Endothelial cell of umbilical vein (primary cell): ENCODE measurements at regions not wholly inside any gene's neighbourhood (a gene's known extent, or its start where the extent isn't known, plus 50 kb on each side); places are given as distances from the start of the nearest gene placed in this dataset.

ENCODE experiments used
- BruUV-seq: library from RNA; stranded (reverse); fragments of 400-500 nt; replicated peaks from 2 replicates; lab custom pipeline; 2021; lab: Mats Ljungman, UMichigan
- CTCF ChIA-PET: fragments of 300-600, 350-600 bp; sonication (Branson Sonifier 250); formaldehyde crosslinking; loops from one replicate; lab custom pipeline; 2021; ENCODE audit warnings: antibody characterized with exemption, inconsistent platforms; lab: Charles Lee
- POLR2A ChIA-PET: fragments of 300-600, 350-600 bp; sonication (Branson Sonifier 250); formaldehyde crosslinking; loops from one replicate; lab custom pipeline; 2021; ENCODE audit warnings: antibody characterized with exemption, inconsistent platforms; lab: Charles Lee
- DNase-seq: peaks from one replicate; pipeline ENCODE4 v3.0.0-alpha.2; 2011; ENCODE audit warnings: low read depth, low spot score
- FAIRE-seq: peaks from 2 replicates; lab custom pipeline; 2011; peaks lifted over from hg19 to GRCh38; lab: Jason Lieb, UNC
- H2AFZ ChIP-seq: 2 replicates; pipeline ENCODE4 v1.6.0; 2012; ENCODE audit warnings: low read depth, low read length, control low read depth, inconsistent platforms
- H3K27ac ChIP-seq: 2 replicates; pipeline ENCODE4 v1.5.1; 2011; ENCODE audit warnings: low read depth, mild to moderate bottlenecking, control low read depth, low read length, moderate library complexity; ENCODE audit not compliant: insufficient read depth
- H3K27me3 ChIP-seq, 2 experiments: 2 replicates each; pipeline versions ENCODE4 v1.6.0 to v1.6.1; 2011; ENCODE audit warnings: low read length in 2 of 2, mixed read lengths in 1 of 2; ENCODE audit not compliant: control insufficient read depth in 2 of 2, insufficient read depth in 2 of 2
- H3K36me3 ChIP-seq, 2 experiments: 2 replicates in 1 of 2; 3 replicates in 1 of 2; pipeline ENCODE4 v1.5.1; 2011; ENCODE audit warnings: low read length in 2 of 2, mild to moderate bottlenecking in 1 of 2, moderate library complexity in 1 of 2; ENCODE audit not compliant: control insufficient read depth in 2 of 2, insufficient read depth in 2 of 2; ENCODE audit errors: extremely low read depth in 1 of 2
- H3K4me1 ChIP-seq: 3 replicates; pipeline ENCODE4 v1.5.1; 2011; ENCODE audit warnings: mild to moderate bottlenecking, low read length; ENCODE audit not compliant: control insufficient read depth, insufficient read depth; ENCODE audit errors: extremely low read depth
- H3K4me2 ChIP-seq: 2 replicates; pipeline ENCODE4 v1.6.1; 2011; ENCODE audit warnings: low read length, control low read depth, mixed read lengths; ENCODE audit not compliant: insufficient read depth
- H3K4me3 ChIP-seq, 3 experiments: fragments of 200-600 bp in 1 of 3; sonication (generic), shearing (Covaris generic) in 1 of 3; replicated peaks in 1 of 3; 2 replicates each; pipeline ENCODE4 v1.5.1; 2011 to 2016; ENCODE audit warnings: control low read depth in 3 of 3, low read length in 3 of 3, mild to moderate bottlenecking in 2 of 3, inconsistent platforms in 1 of 3, low read depth in 1 of 3, moderate library complexity in 1 of 3; ENCODE audit not compliant: insufficient read depth in 1 of 3
- H3K79me2 ChIP-seq: 2 replicates; pipeline ENCODE4 v1.6.0; 2012; ENCODE audit warnings: low read length, inconsistent platforms; ENCODE audit not compliant: control insufficient read depth, insufficient read depth
- H3K9ac ChIP-seq: replicated peaks from 2 replicates; pipeline ENCODE3; 2011; ENCODE audit warnings: low read length, control low read depth; ENCODE audit not compliant: insufficient read depth; ENCODE audit errors: extremely low read depth
- H3K9me1 ChIP-seq: replicated peaks from 3 replicates; pipeline ENCODE4 v1.6.0; 2011; ENCODE audit warnings: mild to moderate bottlenecking, low read length; ENCODE audit not compliant: control insufficient read depth, insufficient read depth; ENCODE audit errors: extremely low read depth
- H3K9me3 ChIP-seq: replicated peaks from 2 replicates; pipeline ENCODE4 v1.5.1; 2012; ENCODE audit warnings: low read length, inconsistent platforms; ENCODE audit not compliant: control insufficient read depth, insufficient read depth
- H4K20me1 ChIP-seq: replicated peaks from 2 replicates; pipeline ENCODE3; 2011; ENCODE audit warnings: mild to moderate bottlenecking, low read length; ENCODE audit not compliant: control insufficient read depth, insufficient read depth; ENCODE audit errors: extremely low read depth
- FOS ChIP-seq: IDR thresholded peaks from 2 replicates; pipeline ENCODE4 v1.6.1; 2011; ENCODE audit warnings: mild to moderate bottlenecking, low read length, moderate library complexity, borderline replicate concordance; ENCODE audit not compliant: insufficient read depth
- GATA2 ChIP-seq: IDR thresholded peaks from 2 replicates; pipeline ENCODE4 v1.7.0; 2011; ENCODE audit warnings: low read depth, mild to moderate bottlenecking, moderate library complexity, mixed read lengths, low read length; ENCODE audit not compliant: insufficient read length, insufficient read depth
- JUN ChIP-seq: IDR thresholded peaks from 2 replicates; pipeline ENCODE4 v1.6.1; 2011; ENCODE audit warnings: borderline replicate concordance, low read depth; ENCODE audit not compliant: insufficient read length, insufficient read depth
- MYC ChIP-seq: IDR thresholded peaks from one replicate; pipeline ENCODE4 v1.6.1; 2011; ENCODE audit warnings: mild to moderate bottlenecking, low read depth, low read length
- POLR2A ChIP-seq: IDR thresholded peaks from 2 replicates; pipeline ENCODE4 v1.6.1; 2012; ENCODE audit warnings: low read depth, mild to moderate bottlenecking, control low read depth, low read length
- POLR2AphosphoS5 ChIP-seq: IDR thresholded peaks from 2 replicates; pipeline ENCODE4 v1.6.1; 2012; ENCODE audit warnings: low read depth, mild to moderate bottlenecking, control low read depth, low read length, moderate library complexity; ENCODE audit not compliant: insufficient read depth
- dilution Hi-C: fragments of 300-500 bp; cut with MboI; formaldehyde crosslinking; loops from one replicate; pipeline ENCODE4 v1.15.0; 2019; ENCODE audit warnings: low sequenced_read_pairs; ENCODE audit not compliant: extremely low pct_ligation_motif_present
- intact Hi-C: fragments of 100-400 bp; cut with micrococcal nuclease; formaldehyde crosslinking; loops from one replicate; pipeline ENCODE4 v1.10.0; 2022
- TF ChIP-seq, protein P1 (sequence below): IDR thresholded peaks from 2 replicates; pipeline ENCODE4 v1.6.1; 2011; ENCODE audit not compliant: insufficient read depth, insufficient read length

DNA sequence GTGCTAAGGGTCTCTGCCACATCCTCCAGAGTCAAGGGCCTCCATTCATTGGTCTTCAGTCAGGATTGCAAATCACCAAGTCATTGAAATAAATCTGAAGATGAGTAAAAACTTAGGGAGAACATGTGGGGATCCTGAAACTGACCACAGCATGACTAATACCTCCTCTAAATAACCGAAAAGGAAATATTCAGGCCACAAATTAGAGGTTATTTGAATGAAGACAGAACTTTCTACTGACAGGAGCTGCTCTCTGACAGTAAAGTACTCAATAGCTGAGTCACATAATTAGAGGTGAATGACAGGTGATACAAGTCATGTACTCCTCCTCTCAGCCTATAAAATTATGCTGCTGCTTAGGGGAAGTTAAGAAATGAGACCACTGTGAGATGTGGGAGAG, 240.2 kb upstream of the F9 start:
- no peak for TF ChIP-seq MYC
- TF ChIP-seq JUN: no peak
- no peak overlapping the region for H3K4me2 ChIP-seq
- no peak for DNase-seq
- H3K9ac ChIP-seq: no peak overlapping the region
- CTCF ChIA-PET: no interaction called here
- POLR2A ChIA-PET: no interaction called here
- no peaks in the 10 kb centered on the region for H3K9me3 ChIP-seq
- FAIRE-seq: no peak
- H3K9me1 ChIP-seq: no peaks in the 10 kb centered on the region
- no peak overlapping the region for H3K27ac ChIP-seq
- H3K36me3 ChIP-seq: no peaks in the 10 kb centered on the region
- H2AFZ ChIP-seq: no peak overlapping the region
- no peak overlapping the region for H3K4me3 ChIP-seq
- no peaks in the 10 kb centered on the region for H4K20me1 ChIP-seq
- no peaks in the 10 kb centered on the region for H3K4me1 ChIP-seq
- intact Hi-C loops (no loop called here), dilution Hi-C loops (no loop called here)
- no TSS peak for BruUV-seq
- no peaks in the 10 kb centered on the region for H3K79me2 ChIP-seq
- no peaks in the 10 kb centered on the region for H3K27me3 ChIP-seq

DNA sequence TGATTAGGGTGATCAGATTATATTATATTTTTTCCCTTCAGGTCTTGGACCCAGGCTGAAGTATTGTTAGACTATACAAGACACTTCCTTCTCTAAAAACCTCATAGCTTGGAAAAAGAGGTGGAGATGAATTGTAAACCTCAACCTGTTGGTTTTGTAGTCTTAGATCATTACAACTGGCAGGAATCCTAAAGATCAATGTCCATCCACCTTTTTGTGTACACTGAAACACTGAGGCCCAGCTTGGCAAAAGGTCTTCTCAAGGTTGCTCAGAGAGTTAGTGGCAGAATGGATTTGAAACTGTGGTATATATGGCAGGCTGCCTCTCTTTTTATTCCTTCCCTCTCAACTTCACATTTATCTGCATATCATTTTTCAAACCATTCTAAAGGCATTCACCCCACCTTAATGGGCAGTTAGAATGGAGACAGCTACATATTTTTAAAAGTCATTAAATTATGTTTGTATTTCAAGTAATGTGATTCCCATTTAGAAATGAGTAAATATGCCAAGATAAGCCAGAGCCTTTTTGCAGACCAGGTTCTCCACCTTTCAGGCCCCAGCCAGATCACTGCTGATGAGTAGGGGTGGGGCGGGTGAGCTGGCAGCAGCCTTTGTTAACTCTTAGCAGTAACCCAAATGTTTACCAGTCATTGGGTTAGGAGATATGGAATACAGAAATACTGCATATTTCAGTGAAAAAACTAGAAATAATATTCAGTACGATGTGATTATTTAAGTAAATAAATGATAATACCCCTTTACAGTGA, 243.2 kb upstream of the F9 start:
- Histone ChIP-seq H2AFZ (no peak overlapping the region), H3K4me1 (no peaks in the 10 kb centered on the region), H3K4me2 (no peak overlapping the region), H3K27ac (no peak overlapping the region), H3K4me3 (no peak overlapping the region), H3K36me3 (no peaks in the 10 kb centered on the region), H3K9me1 (no peaks in the 10 kb centered on the region), H4K20me1 (no peaks in the 10 kb centered on the region), H3K79me2 (no peaks in the 10 kb centered on the region), H3K9ac (no peak overlapping the region), H3K9me3 (no peaks in the 10 kb centered on the region), H3K27me3 (no peaks in the 10 kb centered on the region)
- intact Hi-C loops: no loop called here
- TF ChIP-seq POLR2AphosphoS5 (no peak), POLR2A (no peak), JUN (no peak), FOS (no peak), MYC (no peak), GATA2 (no peak)
- TF ChIP-seq, protein P1, sequence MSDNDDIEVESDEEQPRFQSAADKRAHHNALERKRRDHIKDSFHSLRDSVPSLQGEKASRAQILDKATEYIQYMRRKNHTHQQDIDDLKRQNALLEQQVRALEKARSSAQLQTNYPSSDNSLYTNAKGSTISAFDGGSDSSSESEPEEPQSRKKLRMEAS: no peak
- BruUV-seq: no TSS peak
- DNase-seq: no peak
- CTCF ChIA-PET: no interaction called here
- POLR2A ChIA-PET: no interaction called here
- dilution Hi-C loops: no loop called here
- FAIRE-seq: no peak
